ENCODE measurements at regions not wholly inside any gene's neighbourhood (a gene's known extent, or its start where the extent isn't known, plus 50 kb on each side); places are given as distances from the start of the nearest gene placed in this dataset.
"Not testable (repeated sequence)": the region's sequence is repeated elsewhere in the genome, so short reads cannot be mapped to it uniquely, and the experiment has no call there.

- not testable (repeated sequence) for DNase-seq (ENCODE audit: low read depth in 2 of 2)
Measured at GRCh38 chr4:64727391-64727790, 318.1 kb upstream of the TECRL start.

- DNase-seq (ENCODE audit: low read depth in 2 of 2): no peak
Measured at GRCh38 chr4:64724689-64725088, 315.4 kb upstream of the TECRL start.

- DNase-seq (ENCODE audit: low read depth in 2 of 2): no peak
Measured at GRCh38 chr4:64721106-64721505, 311.9 kb upstream of the TECRL start.

GRCh38 chr4:64718091-64718490, 308.8 kb upstream of the TECRL start:
- no peak for DNase-seq (ENCODE audit: low read depth in 2 of 2)

GRCh38 chr4:64715741-64716140, 306.5 kb upstream of the TECRL start:
- DNase-seq (ENCODE audit: low read depth in 2 of 2): no peak

- DNase-seq (ENCODE audit: low read depth in 2 of 2): no peak
Measured at GRCh38 chr4:64713256-64713840, 304.1 kb upstream of the TECRL start.

- no peak for DNase-seq (ENCODE audit: low read depth in 2 of 2)
Measured at GRCh38 chr4:64712590-64712989, 303.3 kb upstream of the TECRL start.

GRCh38 chr4:64705989-64706388, 296.7 kb upstream of the TECRL start:
- no peak for DNase-seq (ENCODE audit: low read depth in 2 of 2)

GRCh38 chr4:64698171-64698570, 288.9 kb upstream of the TECRL start:
- DNase-seq (ENCODE audit: low read depth in 2 of 2): no peak

- no peak for DNase-seq (ENCODE audit: low read depth in 2 of 2)
Measured at GRCh38 chr4:64682946-64683345, 273.7 kb upstream of the TECRL start.

GRCh38 chr4:64682481-64682880, 273.2 kb upstream of the TECRL start:
- no peak for DNase-seq (ENCODE audit: low read depth in 2 of 2)

- DNase-seq (ENCODE audit: low read depth in 2 of 2): not testable (repeated sequence)
Measured at GRCh38 chr4:64673121-64673520, 263.9 kb upstream of the TECRL start.

GRCh38 chr4:64670647-64671046, 261.4 kb upstream of the TECRL start:
- DNase-seq (ENCODE audit: low read depth in 2 of 2): no peak

- DNase-seq (ENCODE audit: low read depth in 2 of 2): no peak
Measured at GRCh38 chr4:64643841-64644240, 234.6 kb upstream of the TECRL start.

- DNase-seq (ENCODE audit: low read depth in 2 of 2): no peak
Measured at GRCh38 chr4:64642936-64643335, 233.7 kb upstream of the TECRL start.

- DNase-seq (ENCODE audit: low read depth in 2 of 2): not testable (repeated sequence)
Measured at GRCh38 chr4:64640402-64640801, 231.2 kb upstream of the TECRL start.

- DNase-seq (ENCODE audit: low read depth in 2 of 2): no peak
Measured at GRCh38 chr4:64625438-64625837, 216.2 kb upstream of the TECRL start.

- no peak for DNase-seq (ENCODE audit: low read depth in 2 of 2)
Measured at GRCh38 chr4:64617800-64618199, 208.6 kb upstream of the TECRL start.

GRCh38 chr4:64614276-64614675, 205.0 kb upstream of the TECRL start:
- no peak for DNase-seq (ENCODE audit: low read depth in 2 of 2)

- no peak for DNase-seq (ENCODE audit: low read depth in 2 of 2)
Measured at GRCh38 chr4:64613046-64613445, 203.8 kb upstream of the TECRL start.

- no peak for DNase-seq (ENCODE audit: low read depth in 2 of 2)
Measured at GRCh38 chr4:64598066-64598465, 188.8 kb upstream of the TECRL start.

- no peak for DNase-seq (ENCODE audit: low read depth in 2 of 2)
Measured at GRCh38 chr4:64594723-64595122, 185.5 kb upstream of the TECRL start.

GRCh38 chr4:64588507-64588906, 179.3 kb upstream of the TECRL start:
- no peak for DNase-seq (ENCODE audit: low read depth in 2 of 2)

GRCh38 chr4:64584981-64585557, 175.8 kb upstream of the TECRL start:
- DNase-seq (ENCODE audit: low read depth in 2 of 2): no peak
